Central memory CD4-positive, alpha-beta T cell (primary cell): ENCODE measurements at regions not wholly inside any gene's neighbourhood (a gene's known extent, or its start where the extent isn't known, plus 50 kb on each side); places are given as distances from the start of the nearest gene placed in this dataset.
"Not testable (repeated sequence)": the region's sequence is repeated elsewhere in the genome, so short reads cannot be mapped to it uniquely, and the experiment has no call there.

Source experiments
- DNase-seq: peaks from one replicate; pipeline ENCODE4 v3.0.0; 2022

GRCh38 chr9:31823365-31823764, 561.1 kb upstream of the ACO1 start:
- no peak for DNase-seq

- no peak for DNase-seq
These were observed 559.6 kb upstream of the ACO1 start for GRCh38 chr9:31824860-31825259.

GRCh38 chr9:31837211-31837610, 547.2 kb upstream of the ACO1 start:
- DNase-seq, result no peak

GRCh38 chr9:31839273-31839672, 545.2 kb upstream of the ACO1 start:
- no peak for DNase-seq

- DNase-seq, result no peak
These were observed 543.7 kb upstream of the ACO1 start for GRCh38 chr9:31840702-31841101.

GRCh38 chr9:31847963-31848362, 536.5 kb upstream of the ACO1 start:
- DNase-seq, result no peak

GRCh38 chr9:31848505-31849285, 535.7 kb upstream of the ACO1 start:
- no peak for DNase-seq

GRCh38 chr9:31854187-31854586, 530.3 kb upstream of the ACO1 start:
- no peak for DNase-seq

- no peak for DNase-seq
These were observed 515.6 kb upstream of the ACO1 start for GRCh38 chr9:31868830-31869229.

- DNase-seq, result no peak
These were observed 514.2 kb upstream of the ACO1 start for GRCh38 chr9:31870276-31870675.

GRCh38 chr9:31873722-31874121, 510.7 kb upstream of the ACO1 start:
- DNase-seq, result no peak

GRCh38 chr9:31894008-31894407, 490.4 kb upstream of the ACO1 start:
- no peak for DNase-seq

- no peak for DNase-seq
These were observed 476.1 kb upstream of the ACO1 start for GRCh38 chr9:31908158-31908890.

- no peak for DNase-seq
These were observed 475.5 kb upstream of the ACO1 start for GRCh38 chr9:31908891-31909480.

- no peak for DNase-seq
These were observed 471.8 kb upstream of the ACO1 start for GRCh38 chr9:31912636-31913035.

- no peak for DNase-seq
These were observed 467.7 kb upstream of the ACO1 start for GRCh38 chr9:31916591-31917241.

- DNase-seq, result not testable (repeated sequence)
These were observed 446.7 kb upstream of the ACO1 start for GRCh38 chr9:31937737-31938136.

- DNase-seq, result no peak
These were observed 433.7 kb upstream of the ACO1 start for GRCh38 chr9:31950756-31951155.

GRCh38 chr9:31958572-31958971, 425.9 kb upstream of the ACO1 start:
- no peak for DNase-seq

GRCh38 chr9:31969552-31969951, 414.9 kb upstream of the ACO1 start:
- DNase-seq, result no peak

GRCh38 chr9:31983895-31984294, 400.5 kb upstream of the ACO1 start:
- no peak for DNase-seq

- no peak for DNase-seq
These were observed 388.1 kb upstream of the ACO1 start for GRCh38 chr9:31996331-31996730.

GRCh38 chr9:32004431-32005076, 379.9 kb upstream of the ACO1 start:
- DNase-seq, result no peak
